ENCODE measurements at regions not wholly inside any gene's neighbourhood (a gene's known extent, or its start where the extent isn't known, plus 50 kb on each side); places are given as distances from the start of the nearest gene placed in this dataset.

DNA sequence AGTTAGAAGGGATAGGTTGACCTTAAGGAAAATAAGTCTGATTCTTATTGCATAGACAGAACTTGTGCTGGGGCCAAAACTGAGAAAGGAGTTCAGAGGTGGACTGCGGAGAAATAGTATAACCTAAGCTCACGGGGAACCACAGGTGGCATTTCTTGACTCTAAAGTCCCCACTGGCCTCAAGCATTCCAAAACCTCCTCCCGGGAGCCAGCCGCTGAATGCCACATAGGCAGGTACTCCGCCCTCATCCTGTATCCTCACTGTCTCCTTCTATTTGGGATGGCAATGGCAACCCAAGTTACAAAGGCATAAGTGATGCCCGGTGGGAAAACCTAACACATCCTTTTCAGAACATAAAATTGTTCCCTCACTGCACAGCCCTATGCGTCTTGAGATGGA is 173.0 kb downstream of the SP3 start:
- Histone ChIP-seq H3K9me3 (ENCODE audit: low read length) (no peaks in the 10 kb centered on the region), H3K9ac (ENCODE audit: low read length) (no peak overlapping the region), H3K27ac (ENCODE audit: low read depth, low read length) (no peak overlapping the region), H3K4me1 (ENCODE audit: insufficient read depth, low read length) (no peaks in the 10 kb centered on the region), H3K4me3 (ENCODE audit: low read depth in 1 of 2, low read length in 2 of 2) (no peak overlapping the region), H3K27me3 (ENCODE audit: control insufficient read depth in 1 of 2, insufficient read depth in 2 of 2, low read length in 2 of 2) (no peaks in the 10 kb centered on the region), H3K36me3 (ENCODE audit: insufficient read depth, low read length) (no peaks in the 10 kb centered on the region)

DNA sequence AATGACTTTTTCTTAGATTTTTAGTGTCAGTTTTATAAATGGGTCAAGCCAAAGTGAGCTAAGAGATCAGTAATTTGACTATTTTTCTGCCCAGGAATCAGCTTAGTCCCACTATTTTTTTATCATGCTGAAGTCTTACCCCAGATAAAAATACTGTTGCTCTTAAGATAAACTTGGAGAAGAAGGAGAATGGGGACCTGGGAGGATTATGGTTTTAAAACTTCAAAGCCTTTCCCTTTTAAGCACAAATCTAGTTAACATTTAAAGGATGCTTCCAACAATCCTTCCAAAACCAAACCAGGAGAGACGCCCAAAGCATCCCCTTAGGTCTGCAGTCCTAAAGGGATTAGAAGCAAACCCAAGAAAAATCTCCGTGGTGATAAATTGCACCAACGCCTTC is 172.4 kb downstream of the SP3 start:
- H3K9me3 ChIP-seq (ENCODE audit: low read length): no peaks in the 10 kb centered on the region
- no peaks in the 10 kb centered on the region for H3K36me3 ChIP-seq (ENCODE audit: insufficient read depth, low read length)
- H3K9ac ChIP-seq (ENCODE audit: low read length): no peak overlapping the region
- no peaks in the 10 kb centered on the region for H3K27me3 ChIP-seq (ENCODE audit: control insufficient read depth in 1 of 2, insufficient read depth in 2 of 2, low read length in 2 of 2)
- no peak overlapping the region for H3K4me3 ChIP-seq (ENCODE audit: low read depth in 1 of 2, low read length in 2 of 2)
- no peaks in the 10 kb centered on the region for H3K4me1 ChIP-seq (ENCODE audit: insufficient read depth, low read length)
- no peak overlapping the region for H3K27ac ChIP-seq (ENCODE audit: low read depth, low read length)

DNA sequence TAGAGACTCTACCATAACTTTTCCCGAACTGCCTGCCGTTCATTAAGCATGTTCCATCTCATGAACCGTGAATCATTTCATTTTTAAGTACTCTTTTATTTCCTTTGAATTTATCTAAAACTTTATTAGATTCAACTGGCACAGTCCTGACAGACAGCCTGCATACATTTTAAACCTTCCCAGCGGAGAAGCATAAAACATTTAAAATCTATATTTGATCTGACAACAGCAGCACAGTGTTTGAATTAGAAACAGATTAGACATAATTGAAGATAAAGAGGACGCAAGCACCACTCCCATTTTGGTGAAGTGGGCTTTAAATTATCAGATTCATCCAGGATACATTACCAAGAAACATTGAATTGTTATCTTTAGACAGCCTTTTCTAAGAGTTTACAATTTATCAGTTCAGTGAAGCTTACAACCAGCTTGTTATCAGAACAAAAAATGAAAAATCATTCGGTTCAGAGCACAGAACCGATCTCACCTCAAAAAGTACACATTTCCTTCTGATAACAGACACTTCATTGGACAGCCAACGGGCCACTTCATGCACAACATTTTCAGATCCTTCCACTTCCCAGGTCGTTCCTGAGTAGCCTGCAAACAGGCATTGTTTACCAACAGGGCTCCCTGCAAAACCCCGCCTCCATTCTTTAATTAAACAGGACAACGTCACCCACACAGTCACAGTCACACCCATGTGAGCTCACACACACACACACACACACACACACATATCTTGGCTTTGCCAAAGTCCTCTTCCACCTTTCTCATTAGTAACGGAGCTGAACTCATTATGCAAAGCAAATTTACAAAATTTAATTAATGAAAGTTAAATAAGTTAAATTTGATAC is 171.2 kb downstream of the SP3 start:
- Histone ChIP-seq H3K9me3 (ENCODE audit: low read length) (no peaks in the 10 kb centered on the region), H3K27ac (ENCODE audit: low read depth, low read length) (no peak overlapping the region), H3K36me3 (ENCODE audit: insufficient read depth, low read length) (no peaks in the 10 kb centered on the region), H3K4me3 (ENCODE audit: low read depth in 1 of 2, low read length in 2 of 2) (no peak overlapping the region), H3K27me3 (ENCODE audit: control insufficient read depth in 1 of 2, insufficient read depth in 2 of 2, low read length in 2 of 2) (no peaks in the 10 kb centered on the region), H3K9ac (ENCODE audit: low read length) (no peak overlapping the region), H3K4me1 (ENCODE audit: insufficient read depth, low read length) (no peaks in the 10 kb centered on the region)

DNA sequence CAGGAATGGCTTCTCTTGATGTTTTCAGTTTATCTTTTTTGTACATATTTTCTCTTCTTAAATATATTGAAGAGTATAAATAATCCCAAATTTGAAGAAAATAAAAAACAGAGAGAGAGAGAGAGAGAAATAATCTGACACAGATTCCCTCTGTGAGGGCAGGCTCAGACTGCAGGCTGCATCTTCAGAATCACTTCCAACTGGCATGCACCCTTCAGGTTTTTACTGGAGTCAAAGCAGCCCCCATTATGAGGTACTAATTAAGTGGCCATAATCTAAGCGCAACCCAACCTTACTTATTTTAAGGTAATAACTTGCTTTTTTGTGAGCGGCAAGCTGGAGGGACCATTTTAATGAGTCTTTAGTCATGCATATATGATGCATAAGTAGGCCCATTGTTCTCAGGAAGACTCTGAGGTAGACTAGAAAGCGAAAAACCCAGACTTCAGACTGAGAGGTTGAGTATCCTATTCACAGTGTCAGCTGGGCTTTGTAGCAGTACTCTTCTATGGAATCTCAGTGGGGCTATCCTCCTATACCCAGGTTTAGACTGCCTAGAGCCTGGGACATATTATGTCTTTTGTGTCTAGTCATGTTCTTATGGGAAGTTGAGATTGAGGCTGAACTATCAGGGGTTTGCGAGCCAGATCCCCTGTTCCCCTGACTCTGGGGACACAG is 167.4 kb downstream of the SP3 start:
- H3K4me3 ChIP-seq (ENCODE audit: low read depth in 1 of 2, low read length in 2 of 2): no peak overlapping the region
- no peak overlapping the region for H3K27ac ChIP-seq (ENCODE audit: low read depth, low read length)
- H3K9me3 ChIP-seq (ENCODE audit: low read length): no peaks in the 10 kb centered on the region
- no peaks in the 10 kb centered on the region for H3K4me1 ChIP-seq (ENCODE audit: insufficient read depth, low read length)
- no peaks in the 10 kb centered on the region for H3K27me3 ChIP-seq (ENCODE audit: control insufficient read depth in 1 of 2, insufficient read depth in 2 of 2, low read length in 2 of 2)
- H3K9ac ChIP-seq (ENCODE audit: low read length): no peak overlapping the region
- H3K36me3 ChIP-seq (ENCODE audit: insufficient read depth, low read length): no peaks in the 10 kb centered on the region

DNA sequence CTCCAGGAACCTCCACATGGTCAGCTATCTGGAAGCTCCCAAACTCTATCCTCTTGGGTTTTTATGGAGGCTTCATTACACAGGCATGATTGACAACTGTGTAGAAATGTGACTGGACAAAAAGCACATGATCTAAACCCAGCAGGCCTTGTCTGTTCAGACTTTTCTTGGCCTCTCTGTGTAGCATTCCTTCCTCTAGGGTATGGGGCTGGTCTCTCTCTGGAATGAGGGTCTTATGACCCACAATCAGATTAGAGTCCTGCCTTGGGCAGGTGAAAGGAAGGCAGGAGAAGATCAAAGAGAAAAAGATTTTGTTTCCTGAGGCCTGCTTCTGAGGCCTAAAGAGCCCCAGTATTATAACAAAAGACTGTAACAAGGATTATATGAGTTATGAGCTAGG is 162.7 kb downstream of the SP3 start:
- Histone ChIP-seq H3K27ac (ENCODE audit: low read depth, low read length) (no peak overlapping the region), H3K4me3 (ENCODE audit: low read depth in 1 of 2, low read length in 2 of 2) (no peak overlapping the region), H3K4me1 (ENCODE audit: insufficient read depth, low read length) (no peaks in the 10 kb centered on the region), H3K27me3 (ENCODE audit: control insufficient read depth in 1 of 2, insufficient read depth in 2 of 2, low read length in 2 of 2) (no peaks in the 10 kb centered on the region), H3K9me3 (ENCODE audit: low read length) (no peaks in the 10 kb centered on the region), H3K9ac (ENCODE audit: low read length) (no peak overlapping the region), H3K36me3 (ENCODE audit: insufficient read depth, low read length) (no peaks in the 10 kb centered on the region)

DNA sequence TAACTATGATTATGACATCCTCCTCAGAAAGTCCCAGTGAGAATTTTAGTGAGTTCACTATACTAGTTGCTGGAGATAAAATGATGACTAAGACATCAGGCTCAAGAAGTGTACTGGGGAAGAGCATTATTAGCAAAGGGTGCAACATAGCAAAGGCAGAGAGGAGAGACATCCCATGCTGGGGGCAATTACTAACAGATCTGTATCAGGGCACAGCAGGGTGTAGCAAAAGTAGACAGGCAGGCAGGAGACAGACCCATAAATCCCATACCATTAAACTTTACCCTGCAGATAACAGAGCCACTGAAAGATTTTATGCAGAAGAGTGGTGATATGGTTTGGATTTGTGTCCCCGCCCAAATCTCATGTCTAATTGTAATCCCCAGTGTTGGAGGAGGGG is 161.7 kb downstream of the SP3 start:
- Histone ChIP-seq H3K36me3 (ENCODE audit: insufficient read depth, low read length) (no peaks in the 10 kb centered on the region), H3K27ac (ENCODE audit: low read depth, low read length) (no peak overlapping the region), H3K9me3 (ENCODE audit: low read length) (no peaks in the 10 kb centered on the region), H3K4me1 (ENCODE audit: insufficient read depth, low read length) (no peaks in the 10 kb centered on the region), H3K9ac (ENCODE audit: low read length) (no peak overlapping the region), H3K4me3 (ENCODE audit: low read depth in 1 of 2, low read length in 2 of 2) (no peak overlapping the region), H3K27me3 (ENCODE audit: control insufficient read depth in 1 of 2, insufficient read depth in 2 of 2, low read length in 2 of 2) (no peaks in the 10 kb centered on the region)

DNA sequence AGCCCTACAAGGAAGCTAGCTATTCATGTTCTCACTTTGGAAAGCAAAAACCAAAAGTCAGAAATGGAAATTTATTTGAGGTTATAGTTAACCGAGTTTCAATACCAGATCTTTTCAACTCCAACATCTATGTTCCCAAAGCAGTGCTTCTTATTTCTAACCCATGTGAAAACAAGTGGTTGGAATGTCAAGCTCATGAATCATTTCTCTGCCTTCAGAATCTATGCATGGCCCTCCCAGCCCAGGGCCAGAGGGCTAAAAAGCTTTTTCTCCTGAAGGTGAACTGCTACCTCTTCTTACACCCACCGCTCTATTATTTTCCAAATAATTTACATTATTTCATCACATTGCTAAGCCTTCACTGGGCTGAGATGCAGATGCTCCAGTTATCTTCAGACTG is 158.4 kb downstream of the SP3 start:
- no peak overlapping the region for H3K27ac ChIP-seq (ENCODE audit: low read depth, low read length)
- H3K4me1 ChIP-seq (ENCODE audit: insufficient read depth, low read length): no peaks in the 10 kb centered on the region

DNA sequence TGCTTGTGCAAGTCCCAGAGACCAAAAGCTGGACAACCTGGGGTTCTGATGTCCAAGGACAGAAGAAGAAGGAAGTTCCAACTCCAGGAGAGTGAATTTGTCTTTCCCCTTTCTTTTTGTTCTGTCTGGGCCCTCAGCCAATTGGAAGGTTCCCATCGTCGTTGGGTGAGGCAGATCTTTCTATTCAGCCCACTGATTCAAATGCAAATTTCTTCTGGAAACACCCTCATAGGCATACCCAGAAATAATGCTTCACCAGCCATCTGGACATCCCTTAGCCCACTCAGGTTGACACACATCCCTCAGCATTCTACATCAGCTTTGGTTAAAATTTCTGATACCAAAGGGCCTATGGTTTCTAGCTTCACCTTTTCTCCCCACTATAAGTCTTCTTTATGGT is 156.5 kb downstream of the SP3 start:
- Histone ChIP-seq H3K36me3 (ENCODE audit: insufficient read depth, low read length) (no peaks in the 10 kb centered on the region), H3K4me3 (ENCODE audit: low read depth in 1 of 2, low read length in 2 of 2) (no peak overlapping the region), H3K9me3 (ENCODE audit: low read length) (no peaks in the 10 kb centered on the region), H3K4me1 (ENCODE audit: insufficient read depth, low read length) (no peaks in the 10 kb centered on the region), H3K9ac (ENCODE audit: low read length) (no peak overlapping the region), H3K27ac (ENCODE audit: low read depth, low read length) (no peak overlapping the region), H3K27me3 (ENCODE audit: control insufficient read depth in 1 of 2, insufficient read depth in 2 of 2, low read length in 2 of 2) (no peaks in the 10 kb centered on the region)

More for the DNA sequence above, 158.4 kb downstream of the SP3 start:
- no peaks in the 10 kb centered on the region for H3K36me3 ChIP-seq (ENCODE audit: insufficient read depth, low read length)
- no peaks in the 10 kb centered on the region for H3K9me3 ChIP-seq (ENCODE audit: low read length)
- H3K27me3 ChIP-seq (ENCODE audit: control insufficient read depth in 1 of 2, insufficient read depth in 2 of 2, low read length in 2 of 2): no peaks in the 10 kb centered on the region
- no peak overlapping the region for H3K4me3 ChIP-seq (ENCODE audit: low read depth in 1 of 2, low read length in 2 of 2)
- no peak overlapping the region for H3K9ac ChIP-seq (ENCODE audit: low read length)

DNA sequence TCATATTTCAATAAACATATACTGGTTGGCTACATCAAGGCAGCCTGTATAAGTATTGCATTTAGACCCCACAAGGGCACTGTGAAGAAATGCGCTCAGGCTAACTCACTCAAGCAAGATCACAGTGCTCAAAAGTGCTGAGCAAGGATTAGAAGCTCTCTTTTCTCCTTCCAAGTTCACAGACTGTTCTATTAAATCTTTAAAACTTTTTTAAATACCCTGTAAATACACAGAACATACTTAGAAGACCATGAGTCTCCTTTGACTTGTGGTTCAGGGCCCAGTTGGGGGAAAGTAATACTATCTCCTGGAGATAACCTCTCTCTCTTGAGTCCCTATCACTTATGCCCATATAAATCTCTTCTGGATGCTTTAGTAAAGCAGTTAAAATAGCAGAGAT is 152.9 kb downstream of the SP3 start:
- Histone ChIP-seq H3K27me3 (ENCODE audit: control insufficient read depth in 1 of 2, insufficient read depth in 2 of 2, low read length in 2 of 2) (no peaks in the 10 kb centered on the region), H3K9ac (ENCODE audit: low read length) (no peak overlapping the region), H3K4me3 (ENCODE audit: low read depth in 1 of 2, low read length in 2 of 2) (no peak overlapping the region), H3K4me1 (ENCODE audit: insufficient read depth, low read length) (no peaks in the 10 kb centered on the region), H3K9me3 (ENCODE audit: low read length) (no peaks in the 10 kb centered on the region), H3K27ac (ENCODE audit: low read depth, low read length) (no peak overlapping the region), H3K36me3 (ENCODE audit: insufficient read depth, low read length) (no peaks in the 10 kb centered on the region)

DNA sequence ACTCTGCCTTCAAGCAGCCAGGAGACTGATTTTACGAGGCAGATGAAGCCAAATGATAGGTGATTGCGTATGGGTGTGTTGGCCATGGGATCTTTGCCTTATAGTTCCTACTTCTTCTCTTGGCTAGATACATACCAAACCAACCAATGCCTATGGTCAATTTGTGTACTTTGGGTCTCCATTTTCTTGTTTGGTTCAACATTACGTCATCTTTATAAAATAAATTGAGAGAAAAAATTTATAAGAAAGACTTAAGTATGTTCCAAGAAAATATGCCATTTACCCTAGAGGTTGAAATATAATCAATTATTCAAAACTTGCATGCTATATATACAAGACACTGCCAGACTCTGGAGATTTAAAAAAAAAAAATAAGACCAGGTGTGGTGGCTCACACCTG is 150.9 kb downstream of the SP3 start:
- Histone ChIP-seq H3K27me3 (ENCODE audit: control insufficient read depth in 1 of 2, insufficient read depth in 2 of 2, low read length in 2 of 2) (no peaks in the 10 kb centered on the region), H3K36me3 (ENCODE audit: insufficient read depth, low read length) (no peaks in the 10 kb centered on the region), H3K4me1 (ENCODE audit: insufficient read depth, low read length) (no peaks in the 10 kb centered on the region), H3K27ac (ENCODE audit: low read depth, low read length) (no peak overlapping the region), H3K9ac (ENCODE audit: low read length) (no peak overlapping the region), H3K4me3 (ENCODE audit: low read depth in 1 of 2, low read length in 2 of 2) (no peak overlapping the region), H3K9me3 (ENCODE audit: low read length) (no peaks in the 10 kb centered on the region)

DNA sequence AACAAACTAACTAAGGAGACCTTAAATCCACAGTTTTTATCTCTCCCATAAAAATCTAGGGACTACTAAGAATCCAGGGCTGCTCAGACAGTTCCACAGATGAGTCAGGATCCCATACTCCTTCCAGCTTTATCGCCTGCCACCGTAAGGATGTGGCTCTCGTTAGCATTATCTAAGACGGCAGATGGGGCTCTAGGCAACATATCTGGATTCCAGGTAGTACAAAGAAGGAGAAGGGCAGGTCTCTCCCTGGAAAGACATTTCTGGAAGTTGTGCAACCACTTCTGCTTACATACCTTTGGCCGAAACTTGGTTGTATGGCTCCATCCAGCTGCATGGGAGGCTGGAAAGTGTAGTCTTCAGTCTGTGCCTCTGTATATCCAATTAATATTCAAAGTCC is 149.4 kb downstream of the SP3 start:
- no peaks in the 10 kb centered on the region for H3K9me3 ChIP-seq (ENCODE audit: low read length)
- no peaks in the 10 kb centered on the region for H3K36me3 ChIP-seq (ENCODE audit: insufficient read depth, low read length)
- no peak overlapping the region for H3K4me3 ChIP-seq (ENCODE audit: low read depth in 1 of 2, low read length in 2 of 2)
- H3K27me3 ChIP-seq (ENCODE audit: control insufficient read depth in 1 of 2, insufficient read depth in 2 of 2, low read length in 2 of 2): no peaks in the 10 kb centered on the region
- no peak overlapping the region for H3K27ac ChIP-seq (ENCODE audit: low read depth, low read length)
- H3K4me1 ChIP-seq (ENCODE audit: insufficient read depth, low read length): no peaks in the 10 kb centered on the region
- no peak overlapping the region for H3K9ac ChIP-seq (ENCODE audit: low read length)

DNA sequence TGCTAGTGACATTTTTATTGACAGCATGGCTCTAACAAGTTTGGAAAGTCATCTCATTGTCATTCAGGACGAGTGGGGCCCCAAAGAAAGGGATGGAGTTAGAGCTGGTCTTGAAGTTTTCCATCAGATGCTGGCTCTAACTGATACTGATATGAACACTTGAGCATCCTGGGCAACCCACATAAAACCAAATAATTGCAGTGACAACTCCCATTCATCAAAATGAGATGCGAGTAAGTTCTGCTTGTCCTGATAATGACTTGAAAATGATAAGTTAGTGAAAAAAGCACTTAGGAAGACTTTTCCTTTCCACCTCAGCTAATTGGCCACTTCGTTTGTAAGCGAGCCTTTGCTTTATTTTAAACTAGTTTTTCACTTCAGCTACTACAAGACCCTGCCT is 147.6 kb downstream of the SP3 start:
- Histone ChIP-seq H3K4me1 (ENCODE audit: insufficient read depth, low read length) (no peaks in the 10 kb centered on the region), H3K27ac (ENCODE audit: low read depth, low read length) (no peak overlapping the region), H3K9ac (ENCODE audit: low read length) (no peak overlapping the region), H3K9me3 (ENCODE audit: low read length) (no peaks in the 10 kb centered on the region), H3K27me3 (ENCODE audit: control insufficient read depth in 1 of 2, insufficient read depth in 2 of 2, low read length in 2 of 2) (no peaks in the 10 kb centered on the region), H3K4me3 (ENCODE audit: low read depth in 1 of 2, low read length in 2 of 2) (no peak overlapping the region), H3K36me3 (ENCODE audit: insufficient read depth, low read length) (no peaks in the 10 kb centered on the region)
